ENCODE measurements at regions not wholly inside any gene's neighbourhood (a gene's known extent, or its start where the extent isn't known, plus 50 kb on each side); places are given as distances from the start of the nearest gene placed in this dataset.

GRCh38 chr6:1226277-1227099, 85.4 kb upstream of the FOXQ1 start:
- TF ChIP-seq, protein P1, sequence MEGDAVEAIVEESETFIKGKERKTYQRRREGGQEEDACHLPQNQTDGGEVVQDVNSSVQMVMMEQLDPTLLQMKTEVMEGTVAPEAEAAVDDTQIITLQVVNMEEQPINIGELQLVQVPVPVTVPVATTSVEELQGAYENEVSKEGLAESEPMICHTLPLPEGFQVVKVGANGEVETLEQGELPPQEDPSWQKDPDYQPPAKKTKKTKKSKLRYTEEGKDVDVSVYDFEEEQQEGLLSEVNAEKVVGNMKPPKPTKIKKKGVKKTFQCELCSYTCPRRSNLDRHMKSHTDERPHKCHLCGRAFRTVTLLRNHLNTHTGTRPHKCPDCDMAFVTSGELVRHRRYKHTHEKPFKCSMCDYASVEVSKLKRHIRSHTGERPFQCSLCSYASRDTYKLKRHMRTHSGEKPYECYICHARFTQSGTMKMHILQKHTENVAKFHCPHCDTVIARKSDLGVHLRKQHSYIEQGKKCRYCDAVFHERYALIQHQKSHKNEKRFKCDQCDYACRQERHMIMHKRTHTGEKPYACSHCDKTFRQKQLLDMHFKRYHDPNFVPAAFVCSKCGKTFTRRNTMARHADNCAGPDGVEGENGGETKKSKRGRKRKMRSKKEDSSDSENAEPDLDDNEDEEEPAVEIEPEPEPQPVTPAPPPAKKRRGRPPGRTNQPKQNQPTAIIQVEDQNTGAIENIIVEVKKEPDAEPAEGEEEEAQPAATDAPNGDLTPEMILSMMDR (IDR thresholded peaks at IDR 0.05), result no peak
- no peak for TF ChIP-seq POLR2A (IDR thresholded peaks at IDR 0.05)

Data from testis (tissue), 2 donors.